GM21526 (cell line): ENCODE measurements at regions not wholly inside any gene's neighbourhood (a gene's known extent, or its start where the extent isn't known, plus 50 kb on each side); places are given as distances from the start of the nearest gene placed in this dataset.
"Not testable (repeated sequence)": the region's sequence is repeated elsewhere in the genome, so short reads cannot be mapped to it uniquely, and the experiment has no call there.

Experiments
- ATAC-seq: cut with Tn5 transposase; IDR thresholded peaks from one replicate; pipeline ENCODE4 v1.9.1; 2021; ENCODE audit warnings: moderate library complexity; ENCODE audit not compliant: unreplicated experiment, low FRiP score

- ATAC-seq: no peak
Measured at GRCh38 chr2:142395291-142395690, 264.5 kb upstream of the LRP1B start.

- no peak for ATAC-seq
Measured at GRCh38 chr2:142380372-142380771, 249.6 kb upstream of the LRP1B start.

GRCh38 chr2:142362069-142362468 is 231.3 kb upstream of the LRP1B start:
- ATAC-seq: not testable (repeated sequence)

- ATAC-seq: no peak
Measured at GRCh38 chr2:142347751-142348150, 216.9 kb upstream of the LRP1B start.

GRCh38 chr2:142339261-142339660 is 208.4 kb upstream of the LRP1B start:
- no peak for ATAC-seq

- no peak for ATAC-seq
Measured at GRCh38 chr2:142332196-142332595, 201.4 kb upstream of the LRP1B start.

- ATAC-seq: no peak
Measured at GRCh38 chr2:142330458-142330857, 199.6 kb upstream of the LRP1B start.

- ATAC-seq: no peak
Measured at GRCh38 chr2:142325870-142326269, 195.1 kb upstream of the LRP1B start.

GRCh38 chr2:142323206-142323605 is 192.4 kb upstream of the LRP1B start:
- no peak for ATAC-seq

- ATAC-seq: no peak
Measured at GRCh38 chr2:142321706-142322280, 191.0 kb upstream of the LRP1B start.

GRCh38 chr2:142320067-142320466 is 189.3 kb upstream of the LRP1B start:
- no peak for ATAC-seq

GRCh38 chr2:142316049-142316448 is 185.2 kb upstream of the LRP1B start:
- no peak for ATAC-seq

GRCh38 chr2:142315346-142315745 is 184.5 kb upstream of the LRP1B start:
- ATAC-seq: no peak

GRCh38 chr2:142314164-142314563 is 183.3 kb upstream of the LRP1B start:
- ATAC-seq: no peak

GRCh38 chr2:142310530-142310929 is 179.7 kb upstream of the LRP1B start:
- no peak for ATAC-seq

- ATAC-seq: no peak
Measured at GRCh38 chr2:142308744-142309143, 177.9 kb upstream of the LRP1B start.

GRCh38 chr2:142307616-142308115 is 176.8 kb upstream of the LRP1B start:
- ATAC-seq: no peak

GRCh38 chr2:142307086-142307485 is 176.3 kb upstream of the LRP1B start:
- ATAC-seq: no peak

GRCh38 chr2:142306131-142306530 is 175.3 kb upstream of the LRP1B start:
- no peak for ATAC-seq

- ATAC-seq: no peak
Measured at GRCh38 chr2:142300517-142300916, 169.7 kb upstream of the LRP1B start.

- ATAC-seq: no peak
Measured at GRCh38 chr2:142299021-142299420, 168.2 kb upstream of the LRP1B start.

GRCh38 chr2:142294225-142294624 is 163.4 kb upstream of the LRP1B start:
- ATAC-seq: no peak

GRCh38 chr2:142291969-142292368 is 161.2 kb upstream of the LRP1B start:
- no peak for ATAC-seq
